ENCODE measurements at regions not wholly inside any gene's neighbourhood (a gene's known extent, or its start where the extent isn't known, plus 50 kb on each side); places are given as distances from the start of the nearest gene placed in this dataset.

DNA sequence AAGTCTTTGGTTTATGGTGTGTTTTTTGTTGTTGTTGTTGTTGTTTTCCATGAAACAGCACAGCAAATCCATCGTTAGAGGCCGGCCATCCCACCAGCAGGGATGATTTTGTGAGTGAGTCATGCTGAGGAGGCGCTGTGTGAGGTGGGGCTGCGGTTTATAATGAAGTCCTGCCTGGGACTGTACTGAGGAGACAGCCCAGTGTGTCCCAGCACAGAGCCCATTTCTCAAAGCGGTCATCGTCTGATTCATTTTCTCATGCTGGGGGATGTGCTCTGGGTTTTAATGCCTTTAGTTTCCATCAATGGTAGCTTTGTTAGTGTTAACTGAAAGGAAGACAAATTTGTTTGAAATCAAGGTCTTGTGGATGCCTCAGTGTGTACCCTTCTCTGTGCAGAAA lies 129.3 kb upstream of the SERP2 start:
- DNase-seq (ENCODE audit: low read depth) (no peak), FAIRE-seq (peak; percentile 13)
- TF ChIP-seq, protein P1, sequence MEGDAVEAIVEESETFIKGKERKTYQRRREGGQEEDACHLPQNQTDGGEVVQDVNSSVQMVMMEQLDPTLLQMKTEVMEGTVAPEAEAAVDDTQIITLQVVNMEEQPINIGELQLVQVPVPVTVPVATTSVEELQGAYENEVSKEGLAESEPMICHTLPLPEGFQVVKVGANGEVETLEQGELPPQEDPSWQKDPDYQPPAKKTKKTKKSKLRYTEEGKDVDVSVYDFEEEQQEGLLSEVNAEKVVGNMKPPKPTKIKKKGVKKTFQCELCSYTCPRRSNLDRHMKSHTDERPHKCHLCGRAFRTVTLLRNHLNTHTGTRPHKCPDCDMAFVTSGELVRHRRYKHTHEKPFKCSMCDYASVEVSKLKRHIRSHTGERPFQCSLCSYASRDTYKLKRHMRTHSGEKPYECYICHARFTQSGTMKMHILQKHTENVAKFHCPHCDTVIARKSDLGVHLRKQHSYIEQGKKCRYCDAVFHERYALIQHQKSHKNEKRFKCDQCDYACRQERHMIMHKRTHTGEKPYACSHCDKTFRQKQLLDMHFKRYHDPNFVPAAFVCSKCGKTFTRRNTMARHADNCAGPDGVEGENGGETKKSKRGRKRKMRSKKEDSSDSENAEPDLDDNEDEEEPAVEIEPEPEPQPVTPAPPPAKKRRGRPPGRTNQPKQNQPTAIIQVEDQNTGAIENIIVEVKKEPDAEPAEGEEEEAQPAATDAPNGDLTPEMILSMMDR (IDR thresholded peaks at IDR 0.05; ENCODE audit: insufficient read depth, low read length, severe bottlenecking), result no peak
- no peaks in the 10 kb centered on the region for H3K36me3 ChIP-seq (ENCODE audit: control insufficient read depth, insufficient read depth, low read length)
- H3K27me3 ChIP-seq (ENCODE audit: control insufficient read depth, insufficient read depth, low read length), result no peaks in the 10 kb centered on the region
- H3K4me3 ChIP-seq (ENCODE audit: low read depth, low read length), result no peak overlapping the region

DNA sequence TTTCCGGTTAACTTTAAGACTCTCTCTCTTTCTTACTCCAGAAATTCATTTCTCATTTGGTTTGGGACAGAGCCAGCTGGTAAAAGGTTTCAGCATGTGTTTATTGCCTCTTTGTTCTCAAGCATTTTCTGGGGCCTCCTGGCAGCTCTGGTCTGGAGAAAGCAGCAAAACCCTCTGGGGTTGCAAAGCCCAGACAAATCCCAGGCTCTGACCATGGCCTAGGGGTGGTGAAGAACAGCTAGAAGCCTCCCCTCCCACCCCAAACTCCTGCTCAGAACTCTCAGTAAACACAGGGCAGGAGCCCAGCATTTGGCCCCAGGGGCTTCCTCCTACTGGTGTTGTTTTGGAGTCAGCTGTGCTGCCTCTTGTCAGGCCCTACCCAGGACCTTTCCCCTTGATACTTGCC lies 124.2 kb upstream of the SERP2 start:
- Histone ChIP-seq H3K4me3 (ENCODE audit: low read depth, low read length) (no peak overlapping the region), H3K36me3 (ENCODE audit: control insufficient read depth, insufficient read depth, low read length) (no peaks in the 10 kb centered on the region), H3K27me3 (ENCODE audit: control insufficient read depth, insufficient read depth, low read length) (no peaks in the 10 kb centered on the region)
- DNase-seq (ENCODE audit: low read depth), result peak; percentile 26
- TF ChIP-seq, protein P1 (IDR thresholded peaks at IDR 0.05; ENCODE audit: insufficient read depth, low read length, severe bottlenecking), result no peak
- FAIRE-seq, result no peak

DNA sequence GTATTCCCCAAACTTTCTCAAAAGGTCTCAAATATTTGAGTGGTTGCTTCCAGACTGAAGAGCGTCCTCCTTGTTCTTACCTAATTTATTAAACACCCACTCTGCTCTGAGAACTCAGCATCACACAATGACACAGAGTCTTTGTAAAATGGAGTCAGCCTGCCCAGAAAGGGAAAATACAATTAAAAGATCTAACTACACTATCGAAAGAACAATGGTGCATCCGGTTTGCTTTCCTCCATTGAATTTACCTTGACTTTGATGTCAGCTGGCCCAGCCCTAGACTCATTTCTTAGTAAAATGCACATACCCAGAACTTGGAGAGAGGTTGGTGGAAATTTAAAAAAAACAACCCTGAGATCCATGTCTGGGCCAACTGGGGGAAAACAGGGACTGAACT lies 120.7 kb upstream of the SERP2 start:
- FAIRE-seq (no peak), DNase-seq (ENCODE audit: low read depth) (no peak)
- TF ChIP-seq, protein P1 (IDR thresholded peaks at IDR 0.05; ENCODE audit: insufficient read depth, low read length, severe bottlenecking), result no peak
- Histone ChIP-seq H3K4me3 (ENCODE audit: low read depth, low read length) (no peak overlapping the region), H3K27me3 (ENCODE audit: control insufficient read depth, insufficient read depth, low read length) (no peaks in the 10 kb centered on the region), H3K36me3 (ENCODE audit: control insufficient read depth, insufficient read depth, low read length) (no peaks in the 10 kb centered on the region)

DNA sequence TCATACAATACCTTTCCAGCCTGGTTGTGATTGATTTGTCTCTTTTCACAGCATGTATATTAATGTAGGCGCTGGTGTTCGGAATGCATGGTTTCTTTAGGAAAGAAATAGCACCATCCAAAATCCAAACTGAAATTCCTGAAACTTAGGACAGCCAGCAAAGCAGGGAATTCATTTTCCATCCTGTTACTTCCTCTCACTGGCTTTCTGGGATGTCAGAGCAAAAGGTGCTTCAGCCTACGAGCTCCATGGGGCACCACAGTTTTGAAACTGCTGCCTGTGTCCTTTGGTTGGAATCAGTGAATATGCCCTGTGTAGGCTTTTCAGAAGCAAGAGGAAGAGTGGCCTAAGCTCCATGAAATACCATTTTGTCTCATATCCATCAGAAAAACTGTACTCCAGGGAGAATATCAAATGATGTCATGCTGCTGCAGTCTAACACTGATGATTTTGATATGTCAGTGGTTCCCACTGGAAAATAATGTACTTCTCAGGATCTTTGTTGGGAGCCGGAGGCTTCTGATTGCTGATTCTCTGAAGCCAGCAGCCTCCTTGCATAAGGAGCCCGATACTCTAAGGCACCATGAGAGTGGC lies 117.8 kb upstream of the SERP2 start:
- FAIRE-seq (no peak), DNase-seq (ENCODE audit: low read depth) (no peak)
- TF ChIP-seq, protein P1 (IDR thresholded peaks at IDR 0.05; ENCODE audit: insufficient read depth, low read length, severe bottlenecking), result no peak
- Histone ChIP-seq H3K27me3 (ENCODE audit: control insufficient read depth, insufficient read depth, low read length) (no peaks in the 10 kb centered on the region), H3K36me3 (ENCODE audit: control insufficient read depth, insufficient read depth, low read length) (no peaks in the 10 kb centered on the region), H3K4me3 (ENCODE audit: low read depth, low read length) (no peak overlapping the region)

DNA sequence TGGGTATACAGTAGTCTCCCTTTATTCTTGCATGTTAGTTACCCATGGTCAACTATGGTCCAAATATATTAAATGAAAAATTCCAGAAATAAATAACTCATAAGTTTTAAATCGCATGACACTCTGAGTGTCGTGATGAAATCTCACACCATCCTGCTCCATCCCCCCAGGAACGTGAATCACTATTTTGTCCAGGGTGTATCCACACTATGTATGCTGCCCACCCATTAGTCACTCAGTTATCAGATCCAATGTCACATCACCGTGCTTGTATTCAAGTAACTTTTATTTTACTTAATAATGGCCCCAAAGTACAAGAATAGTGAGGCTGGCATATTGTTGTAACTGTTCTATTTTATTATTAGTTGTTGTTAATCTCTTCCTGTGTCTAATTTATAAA lies 115.8 kb upstream of the SERP2 start:
- TF ChIP-seq, protein P1 (IDR thresholded peaks at IDR 0.05; ENCODE audit: insufficient read depth, low read length, severe bottlenecking), result no peak

More for the DNA sequence above, 115.8 kb upstream of the SERP2 start:
- FAIRE-seq, result no peak
- H3K36me3 ChIP-seq (ENCODE audit: control insufficient read depth, insufficient read depth, low read length), result no peaks in the 10 kb centered on the region
- no peaks in the 10 kb centered on the region for H3K27me3 ChIP-seq (ENCODE audit: control insufficient read depth, insufficient read depth, low read length)
- peak; percentile 38 for DNase-seq (ENCODE audit: low read depth)
- H3K4me3 ChIP-seq (ENCODE audit: low read depth, low read length), result no peak overlapping the region

Data from bronchial epithelial cell (primary cell).